Stimulated activated naive CD8-positive, alpha-beta T cell treated with anti-CD3 and anti-CD28 coated beads, Interleukin-15, amount 100 ng/mL, for 72 hours (primary cell): ENCODE measurements at regions not wholly inside any gene's neighbourhood (a gene's known extent, or its start where the extent isn't known, plus 50 kb on each side); places are given as distances from the start of the nearest gene placed in this dataset.

ENCODE experiments used
- ATAC-seq: fragments of 150-1000 bp; cut with Tn5 transposase; 2 replicates; pipeline ENCODE4 v1.10.0; 2021; ENCODE audit warnings: mild to moderate bottlenecking, moderate library complexity
- DNase-seq, 2 donors: peaks; one replicate each; pipeline ENCODE4 v3.0.0; 2021 to 2022
- H3K27ac Mint-ChIP-seq, 2 donors: one replicate each; pipeline ENCODE4 v1.8.0; 2022; ENCODE audit warnings: mild to moderate bottlenecking in 2 of 2, mixed read lengths in 2 of 2, moderate library complexity in 2 of 2
- H3K27me3 Mint-ChIP-seq: one replicate; pipeline ENCODE4 v1.8.0; 2022; ENCODE audit warnings: mixed read lengths
- H3K4me1 Mint-ChIP-seq: one replicate; pipeline ENCODE4 v1.8.0; 2022; ENCODE audit warnings: mild to moderate bottlenecking, mixed read lengths
- H3K4me3 Mint-ChIP-seq, 2 donors: one replicate each; pipeline ENCODE4 v1.8.0; 2022; ENCODE audit warnings: mild to moderate bottlenecking in 2 of 2, mixed read lengths in 2 of 2, moderate library complexity in 1 of 2
- H3K9me3 Mint-ChIP-seq, 2 donors: one replicate each; pipeline ENCODE4 v1.8.0; 2022; ENCODE audit warnings: mixed read lengths in 2 of 2

DNA sequence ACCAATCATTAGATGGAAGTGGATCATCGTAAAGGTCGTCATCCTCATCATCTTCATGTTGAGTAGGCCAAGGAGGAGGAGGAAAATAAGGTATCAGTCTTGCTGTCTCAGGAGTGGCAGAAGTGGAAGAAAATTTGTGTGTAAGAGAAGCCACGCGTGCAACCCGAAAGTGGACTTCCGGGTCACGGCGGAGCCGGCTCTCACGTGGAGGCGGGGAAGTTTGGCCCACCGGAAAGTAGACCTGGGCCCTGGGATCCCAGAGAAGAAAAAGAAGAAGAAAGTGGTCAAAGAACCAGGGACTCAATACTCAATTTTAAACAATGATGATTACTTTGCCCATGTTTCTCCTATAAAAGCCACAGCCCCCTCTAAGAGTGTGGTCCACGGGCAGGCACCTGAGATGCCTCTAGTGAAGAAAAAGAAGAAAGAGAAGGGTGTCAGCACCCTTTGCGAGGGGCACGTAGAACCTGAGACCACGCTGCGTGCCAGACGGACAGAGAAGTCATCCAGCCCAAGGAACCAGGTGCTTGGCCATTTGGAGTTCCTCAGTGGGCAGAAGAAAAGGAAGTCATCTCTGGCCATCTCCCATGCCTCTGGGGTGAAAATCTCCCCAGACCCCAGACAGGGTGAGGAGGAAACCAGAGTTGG lies 365.8 kb downstream of the BCAT1 start:
- DNase-seq = no peak
- ATAC-seq = no peak
- no peaks in the 10 kb centered on the region for H3K27me3 Mint-ChIP-seq
- no peak overlapping the region for H3K27ac Mint-ChIP-seq
- H3K4me3 Mint-ChIP-seq = no peak overlapping the region
- peaks cover 18 to 20% of the 10 kb centered on the region in 2 donors for H3K9me3 Mint-ChIP-seq
- H3K4me1 Mint-ChIP-seq = no peaks in the 10 kb centered on the region

DNA sequence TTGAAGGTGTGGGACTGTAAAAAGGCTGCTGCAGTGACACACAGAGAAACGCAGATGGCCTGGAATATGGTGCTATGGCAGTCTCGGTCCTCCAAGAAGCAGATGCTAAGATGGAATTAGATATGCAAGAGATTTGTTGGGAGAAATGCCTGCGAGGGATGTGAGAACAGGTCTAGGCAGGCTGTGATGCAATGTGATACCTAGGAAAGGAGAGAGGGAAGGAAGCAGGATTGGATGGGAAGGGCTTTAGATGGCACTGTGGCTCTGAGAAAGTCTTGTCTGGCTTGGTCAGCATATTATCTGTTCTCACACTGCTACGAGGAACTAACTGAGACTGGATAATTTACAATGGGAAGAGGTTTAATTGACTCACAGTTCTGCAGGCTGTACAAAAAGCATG lies 374.4 kb downstream of the BCAT1 start:
- ATAC-seq (no peak), DNase-seq (no peak)
- Mint-ChIP-seq H3K4me1 (no peaks in the 10 kb centered on the region), H3K27ac (no peak overlapping the region), H3K4me3 (no peak overlapping the region), H3K9me3 (peaks cover 10 to 15% of the 10 kb centered on the region in 2 donors), H3K27me3 (peaks cover 17% of the 10 kb centered on the region)

DNA sequence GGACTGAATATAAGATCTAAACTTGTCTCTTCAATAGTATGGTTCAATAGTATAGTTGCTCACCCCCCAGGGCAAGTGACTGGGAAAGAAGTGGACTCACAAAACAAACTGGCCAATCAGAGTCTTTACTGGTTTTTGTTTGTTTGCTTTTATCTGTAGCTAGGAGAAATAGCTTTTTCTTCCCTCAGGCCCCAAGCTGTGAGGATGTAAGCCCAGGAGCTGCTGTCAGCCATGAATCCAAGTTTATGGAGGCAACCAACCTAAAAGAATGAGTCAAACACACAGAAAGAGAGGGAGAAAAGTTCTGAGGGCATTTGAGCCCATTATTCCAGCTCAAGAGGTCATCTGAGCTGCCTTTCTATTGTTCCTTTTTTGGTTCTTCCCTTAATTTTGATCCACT lies 375.3 kb downstream of the BCAT1 start:
- ATAC-seq = no peak
- no peak for DNase-seq
- Mint-ChIP-seq H3K4me1 (no peaks in the 10 kb centered on the region), H3K9me3 (peaks cover 9 to 10% of the 10 kb centered on the region in 2 donors), H3K4me3 (no peak overlapping the region), H3K27ac (no peak overlapping the region), H3K27me3 (peaks cover 17% of the 10 kb centered on the region)

DNA sequence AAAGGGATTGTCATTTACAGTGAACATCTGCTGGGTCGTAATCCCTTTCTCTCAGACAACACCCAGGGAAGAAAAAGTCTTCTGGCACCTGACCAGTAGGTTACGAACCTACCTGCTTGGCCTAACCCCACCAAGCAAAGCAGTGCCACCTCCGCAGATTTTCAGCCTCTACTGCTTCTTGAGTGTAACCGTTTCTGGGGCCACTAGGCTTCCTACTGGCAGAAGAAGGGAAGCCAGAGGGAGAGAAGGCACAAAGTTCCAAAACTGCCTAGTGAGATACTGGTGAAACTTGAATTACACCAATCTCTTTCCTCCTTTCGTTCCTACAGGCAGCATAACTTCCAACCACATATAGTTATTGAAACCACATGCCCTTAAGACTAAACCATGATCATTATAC lies 383.6 kb downstream of the BCAT1 start:
- H3K27ac Mint-ChIP-seq = no peak overlapping the region
- peaks cover 54% of the 10 kb centered on the region for H3K27me3 Mint-ChIP-seq
- H3K4me1 Mint-ChIP-seq = peaks cover 30% of the 10 kb centered on the region
- ATAC-seq = no peak
- no peak overlapping the region for H3K4me3 Mint-ChIP-seq
- no peak for DNase-seq
- H3K9me3 Mint-ChIP-seq = no peaks in the 10 kb centered on the region

DNA sequence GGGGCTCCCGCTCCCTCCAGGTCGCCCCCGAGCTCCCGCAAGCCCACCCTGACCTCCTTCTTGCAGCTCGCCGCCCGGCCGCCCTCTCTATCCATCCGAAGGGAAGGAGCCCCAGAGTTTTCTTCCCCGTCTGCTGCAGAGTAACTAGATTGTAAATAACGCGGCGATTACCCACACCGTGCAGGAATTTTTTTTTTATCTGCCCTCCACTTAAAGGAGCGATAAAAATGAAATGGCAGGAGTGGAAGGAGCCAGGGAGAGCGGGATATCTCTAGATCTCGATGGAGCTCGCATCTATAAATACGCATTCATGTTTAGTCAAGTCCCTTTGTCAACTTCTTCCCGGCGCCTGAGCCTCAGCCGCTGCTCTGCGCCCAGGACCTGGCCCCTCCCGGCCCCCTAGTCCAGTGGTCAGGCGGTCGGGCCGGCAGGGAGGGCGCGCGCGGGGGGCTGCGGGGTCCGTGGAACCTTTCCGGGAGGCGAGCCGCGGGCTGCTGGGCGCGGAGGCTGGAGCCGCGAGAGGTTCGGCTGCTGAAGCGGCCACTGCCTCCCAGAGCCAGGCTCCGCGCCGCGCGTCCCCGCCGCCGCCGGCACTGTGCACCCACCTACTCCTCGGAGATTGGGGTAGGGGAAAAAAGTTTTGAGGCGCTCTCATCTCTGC lies 386.0 kb downstream of the BCAT1 start:
- DNase-seq (peak in 1 of 2 donors; percentile 4), ATAC-seq (peak; percentile 40)
- Mint-ChIP-seq H3K4me3 (peak overlapping the region; percentile 82 to 83), H3K4me1 (peaks cover 30% of the 10 kb centered on the region), H3K27ac (no peak overlapping the region), H3K27me3 (peaks cover 65% of the 10 kb centered on the region), H3K9me3 (no peaks in the 10 kb centered on the region)

DNA sequence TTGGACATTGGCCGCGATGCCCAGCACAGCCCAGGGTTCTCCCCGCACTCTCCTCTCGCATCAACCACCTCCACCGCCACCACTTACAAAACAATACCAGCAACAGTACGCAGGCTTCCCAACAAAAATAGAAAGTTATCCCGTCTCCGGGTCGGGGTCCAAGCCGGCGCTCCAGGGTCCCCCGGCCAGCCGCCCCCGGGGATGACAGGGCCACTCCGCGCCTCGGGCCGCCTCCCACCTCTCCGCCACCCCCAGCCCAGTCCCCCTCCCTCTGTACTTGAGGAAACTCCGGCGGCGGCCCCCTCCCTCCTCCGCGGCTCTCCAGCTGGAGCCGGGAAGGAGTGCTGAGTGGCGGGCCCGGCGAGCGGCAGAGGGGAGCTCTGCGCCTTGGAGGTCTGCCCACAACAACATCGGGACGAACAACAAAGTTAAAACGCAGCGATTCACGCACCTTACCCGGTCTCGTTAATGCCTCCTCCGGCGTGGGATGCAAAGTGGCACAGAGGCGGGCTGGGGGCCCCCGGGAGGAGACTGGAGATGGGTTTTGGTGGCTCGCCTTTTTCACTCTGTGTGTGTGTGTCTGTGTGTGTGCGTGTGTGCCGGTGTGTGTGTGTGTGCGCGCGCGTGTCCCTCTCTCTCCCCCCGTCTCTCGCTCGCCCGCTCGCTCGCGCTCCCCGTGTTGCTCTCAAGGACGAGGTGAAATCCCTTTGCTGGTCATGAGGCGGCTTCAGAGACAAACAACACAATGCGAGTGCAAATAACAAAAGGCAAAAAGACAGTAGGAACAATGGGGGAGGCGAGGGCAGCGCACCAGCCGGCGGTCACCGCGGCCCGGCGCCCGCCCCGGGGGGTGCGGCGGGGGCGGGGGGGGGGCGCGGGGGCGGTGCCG lies 386.8 kb downstream of the BCAT1 start:
- Mint-ChIP-seq H3K27ac (peak overlapping the region in 1 of 2 donors; percentile 67), H3K4me1 (peaks cover 30% of the 10 kb centered on the region), H3K4me3 (peak overlapping the region; percentile 82 to 83), H3K9me3 (no peaks in the 10 kb centered on the region), H3K27me3 (peaks cover 66% of the 10 kb centered on the region)
- peak in 1 of 2 donors; percentile 16 for DNase-seq
- ATAC-seq = peak; percentile 52

DNA sequence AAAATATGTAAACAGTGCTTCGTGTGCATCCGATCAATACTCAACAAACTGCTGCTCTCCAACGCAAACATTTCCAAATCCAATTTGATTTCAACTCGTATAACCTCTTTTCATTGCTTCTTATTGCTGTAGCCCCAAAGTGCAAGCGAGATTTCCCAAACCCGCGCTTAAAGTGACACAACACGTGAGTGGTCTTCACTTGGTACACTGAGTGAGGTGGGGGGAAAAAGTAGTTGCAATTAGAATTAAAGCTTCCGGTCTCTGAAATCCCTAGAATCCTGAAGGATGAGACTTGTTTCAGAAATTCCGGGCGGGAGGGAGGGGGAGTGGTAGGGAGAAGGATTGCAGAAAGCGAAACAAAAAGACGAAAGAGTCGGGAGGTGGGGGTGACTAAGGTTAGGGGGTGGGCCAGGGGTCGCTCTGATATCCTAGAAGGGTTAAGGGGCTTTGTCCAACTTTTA lies 387.5 kb downstream of the BCAT1 start:
- H3K27ac Mint-ChIP-seq = peak overlapping the region in 1 of 2 donors; percentile 67
- peak overlapping the region; percentile 82 to 83 for H3K4me3 Mint-ChIP-seq
- peaks cover 72% of the 10 kb centered on the region for H3K27me3 Mint-ChIP-seq
- no peak for ATAC-seq
- H3K4me1 Mint-ChIP-seq = peaks cover 30% of the 10 kb centered on the region
- DNase-seq = no peak
- peaks cover 0 to 3% of the 10 kb centered on the region in 2 donors for H3K9me3 Mint-ChIP-seq

DNA sequence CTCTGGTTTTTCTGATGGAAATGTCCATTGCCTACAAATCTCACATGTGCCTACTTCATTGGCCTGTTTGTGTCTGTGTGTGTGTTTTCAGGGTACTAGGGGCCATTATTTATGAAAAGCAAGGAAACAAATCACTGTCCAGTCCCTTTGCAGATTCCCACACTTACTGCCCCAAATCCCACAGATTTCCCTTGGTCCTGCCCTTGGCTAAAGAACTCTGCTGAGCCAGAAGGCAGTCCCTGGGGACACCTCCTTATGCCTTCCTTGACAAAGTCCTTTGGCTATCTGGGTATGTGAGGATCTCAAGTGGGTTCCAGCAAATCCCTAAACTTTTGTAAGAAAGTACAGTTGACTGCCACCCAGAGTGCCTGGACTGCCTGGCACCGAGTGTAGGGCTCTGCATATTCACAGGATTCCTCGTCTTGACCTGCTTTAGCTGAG lies 388.1 kb downstream of the BCAT1 start:
- Mint-ChIP-seq H3K4me3 (peak overlapping the region; percentile 82 to 83), H3K4me1 (peaks cover 30% of the 10 kb centered on the region), H3K9me3 (peaks cover 0 to 3% of the 10 kb centered on the region in 2 donors), H3K27ac (no peak overlapping the region), H3K27me3 (peaks cover 72% of the 10 kb centered on the region)
- no peak for DNase-seq
- ATAC-seq = no peak

DNA sequence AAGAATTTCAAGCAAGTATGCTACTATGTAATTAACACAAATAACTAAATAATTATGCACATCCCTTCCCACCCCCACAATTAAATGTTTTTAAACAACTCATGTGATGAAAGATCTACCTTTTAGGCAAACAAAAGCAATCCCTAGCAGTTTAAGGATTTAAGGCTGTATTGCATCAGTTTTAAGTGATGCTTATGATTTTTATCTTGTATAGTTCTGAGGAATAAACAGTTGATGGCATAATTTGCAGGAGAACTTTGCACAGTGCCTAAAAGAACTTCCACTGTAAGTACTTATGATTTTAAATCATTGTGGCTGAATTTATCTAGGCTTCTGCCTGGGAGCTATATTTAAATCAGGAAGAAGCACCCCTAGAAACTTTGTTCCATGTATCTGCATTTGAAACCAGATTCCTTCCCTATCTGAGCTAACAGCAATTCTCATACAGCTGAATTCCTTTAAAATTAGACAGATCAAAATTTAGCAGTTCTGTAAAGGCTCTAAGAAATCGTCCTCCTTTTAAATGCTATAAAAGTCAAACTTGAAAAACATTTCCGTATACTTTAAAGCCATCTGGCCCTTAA lies 388.6 kb downstream of the BCAT1 start:
- Mint-ChIP-seq H3K27ac (no peak overlapping the region), H3K4me3 (no peak overlapping the region), H3K27me3 (peaks cover 68% of the 10 kb centered on the region), H3K9me3 (peaks cover 0 to 3% of the 10 kb centered on the region in 2 donors), H3K4me1 (peaks cover 30% of the 10 kb centered on the region)
- ATAC-seq = no peak
- no peak for DNase-seq

DNA sequence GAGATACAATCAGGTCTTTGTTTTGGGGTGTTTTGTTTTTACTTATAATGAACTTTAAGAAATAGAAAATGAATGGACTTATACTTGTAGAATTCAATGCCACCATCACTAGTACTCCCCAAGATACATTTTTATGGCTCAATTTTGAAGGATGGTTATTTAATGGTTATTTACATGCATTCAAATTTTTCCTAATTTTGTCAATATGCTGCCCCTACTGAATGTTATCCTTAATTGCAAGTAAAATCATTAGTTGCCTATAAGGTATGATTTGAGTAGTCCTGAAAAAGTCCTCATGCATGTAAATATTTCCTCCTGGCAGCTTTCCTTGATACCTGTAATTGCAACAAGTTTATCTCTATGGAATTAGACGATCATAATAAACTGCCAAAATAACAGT lies 391.2 kb downstream of the BCAT1 start:
- Mint-ChIP-seq H3K9me3 (peaks cover 0 to 7% of the 10 kb centered on the region in 2 donors), H3K4me1 (peaks cover 19% of the 10 kb centered on the region), H3K4me3 (no peak overlapping the region), H3K27ac (no peak overlapping the region), H3K27me3 (peaks cover 42% of the 10 kb centered on the region)
- no peak for DNase-seq
- ATAC-seq = no peak

DNA sequence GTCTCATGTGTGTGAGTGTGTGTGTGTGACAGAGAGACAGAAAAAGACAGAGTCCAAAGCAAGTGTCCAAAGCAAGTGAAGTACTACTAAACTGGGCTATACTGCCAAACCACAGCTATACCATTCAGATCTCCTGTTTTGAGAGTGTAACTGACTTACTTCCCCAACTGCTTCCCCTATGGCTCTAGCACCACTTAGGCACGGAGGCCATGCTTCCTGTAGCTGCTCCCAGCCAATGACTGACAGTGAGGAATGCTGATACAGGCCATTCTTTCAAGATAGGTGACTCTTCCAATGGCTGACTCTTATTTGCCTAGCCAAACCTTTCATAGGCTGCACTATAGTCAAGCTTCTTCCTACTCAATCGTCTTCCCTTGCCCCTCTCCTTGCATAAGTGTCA lies 393.2 kb downstream of the BCAT1 start:
- Mint-ChIP-seq H3K27ac (no peak overlapping the region), H3K4me3 (no peak overlapping the region)
- DNase-seq = no peak

DNA sequence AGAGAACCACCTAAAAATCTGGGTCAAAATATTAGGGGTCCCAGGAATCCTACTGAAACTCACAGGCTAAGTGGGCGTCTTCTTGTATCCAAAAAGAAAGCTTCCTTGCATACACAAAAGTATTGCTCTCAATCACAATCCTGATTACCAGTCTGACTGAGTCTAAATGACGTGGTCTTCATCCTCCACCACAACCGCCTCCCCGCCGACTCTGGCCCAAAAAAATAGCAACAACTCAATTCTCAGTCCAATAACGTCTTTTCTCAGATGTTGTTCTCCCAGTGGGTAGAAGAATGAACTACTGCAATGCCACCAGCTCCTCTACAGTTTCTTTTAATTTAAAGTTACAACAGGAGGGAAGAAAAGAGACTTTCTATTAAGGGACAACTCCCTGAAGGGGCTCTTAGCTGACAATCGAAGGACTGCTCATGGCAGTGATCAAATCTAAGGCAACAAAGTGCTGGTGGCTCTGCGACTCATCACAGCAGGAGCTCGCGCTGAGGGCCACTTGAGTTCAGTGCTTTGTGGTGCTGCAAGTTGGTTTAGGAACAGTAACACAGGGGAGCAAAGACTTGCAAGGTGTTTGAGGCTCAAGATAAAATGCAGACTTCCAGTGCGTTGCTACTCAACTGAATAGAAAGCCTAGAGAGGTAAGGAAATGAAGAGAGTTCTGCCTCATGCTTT lies 394.1 kb downstream of the BCAT1 start:
- H3K27ac Mint-ChIP-seq = no peak overlapping the region
- ATAC-seq = no peak
- peaks cover 0 to 7% of the 10 kb centered on the region in 2 donors for H3K9me3 Mint-ChIP-seq
- no peaks in the 10 kb centered on the region for H3K4me1 Mint-ChIP-seq
- no peak overlapping the region for H3K4me3 Mint-ChIP-seq
- DNase-seq = no peak
- peaks cover 13% of the 10 kb centered on the region for H3K27me3 Mint-ChIP-seq

More for the DNA sequence above, 393.2 kb downstream of the BCAT1 start:
- Mint-ChIP-seq H3K4me1 (no peaks in the 10 kb centered on the region), H3K27me3 (peaks cover 22% of the 10 kb centered on the region), H3K9me3 (peaks cover 0 to 7% of the 10 kb centered on the region in 2 donors)
- ATAC-seq = no peak

DNA sequence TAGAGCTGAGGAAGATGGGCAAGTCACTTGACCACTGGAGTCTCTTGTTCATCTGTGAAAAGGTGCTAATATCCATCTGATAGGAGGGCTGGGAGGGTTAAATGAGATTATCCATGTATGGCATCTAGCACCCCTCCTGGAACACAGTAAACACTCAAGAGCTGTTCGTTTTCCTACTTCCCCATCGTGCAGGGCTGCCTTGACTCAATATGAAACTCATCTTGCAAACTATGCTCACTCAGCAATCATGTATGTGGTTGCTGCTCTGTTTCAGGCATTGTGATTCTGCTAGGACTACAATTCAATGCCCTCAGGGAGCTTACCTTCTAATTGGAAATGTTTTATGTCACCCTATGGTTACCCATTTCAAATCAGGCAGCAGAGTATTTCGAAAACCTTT lies 395.6 kb downstream of the BCAT1 start:
- H3K4me1 Mint-ChIP-seq = no peaks in the 10 kb centered on the region
- no peak for ATAC-seq
- no peak overlapping the region for H3K27ac Mint-ChIP-seq

DNA sequence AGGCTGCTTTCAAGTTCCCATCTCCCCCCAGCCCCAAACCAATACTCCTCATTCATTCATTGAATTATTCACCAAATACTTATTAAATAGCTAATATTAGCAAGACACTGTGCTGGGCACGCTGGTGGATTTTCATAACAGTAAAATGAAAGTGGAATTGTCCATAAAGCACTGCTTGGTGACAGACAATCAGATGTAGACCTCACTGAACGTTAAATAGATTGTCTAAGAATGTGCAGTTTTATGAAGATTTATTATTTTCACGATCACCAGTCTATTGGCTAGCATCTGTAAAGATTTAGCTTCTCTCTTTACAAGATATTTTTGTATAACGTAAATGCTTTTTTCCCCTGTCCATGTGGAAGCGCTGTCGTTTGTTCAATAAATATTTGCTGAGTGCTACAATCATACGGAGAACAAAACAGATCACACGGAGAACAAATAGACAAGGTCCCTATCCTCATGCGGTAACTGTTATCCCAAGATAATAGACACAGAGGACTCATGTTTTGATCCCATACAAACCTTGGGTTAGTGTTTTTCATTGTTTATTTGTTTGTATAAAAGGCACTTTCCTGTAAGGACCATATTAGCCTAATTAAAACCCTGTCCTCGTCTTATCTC lies 397.6 kb downstream of the BCAT1 start:
- no peak for DNase-seq
- Mint-ChIP-seq H3K4me3 (no peak overlapping the region), H3K9me3 (peaks cover 4 to 10% of the 10 kb centered on the region in 2 donors), H3K27ac (no peak overlapping the region), H3K4me1 (no peaks in the 10 kb centered on the region), H3K27me3 (no peaks in the 10 kb centered on the region)
- no peak for ATAC-seq

More for the DNA sequence above, 395.6 kb downstream of the BCAT1 start:
- Mint-ChIP-seq H3K4me3 (no peak overlapping the region), H3K9me3 (peaks cover 0 to 13% of the 10 kb centered on the region in 2 donors), H3K27me3 (peaks cover 7% of the 10 kb centered on the region)
- DNase-seq = no peak
